ENCODE measurements at regions not wholly inside any gene's neighbourhood (a gene's known extent, or its start where the extent isn't known, plus 50 kb on each side); places are given as distances from the start of the nearest gene placed in this dataset.

DNA sequence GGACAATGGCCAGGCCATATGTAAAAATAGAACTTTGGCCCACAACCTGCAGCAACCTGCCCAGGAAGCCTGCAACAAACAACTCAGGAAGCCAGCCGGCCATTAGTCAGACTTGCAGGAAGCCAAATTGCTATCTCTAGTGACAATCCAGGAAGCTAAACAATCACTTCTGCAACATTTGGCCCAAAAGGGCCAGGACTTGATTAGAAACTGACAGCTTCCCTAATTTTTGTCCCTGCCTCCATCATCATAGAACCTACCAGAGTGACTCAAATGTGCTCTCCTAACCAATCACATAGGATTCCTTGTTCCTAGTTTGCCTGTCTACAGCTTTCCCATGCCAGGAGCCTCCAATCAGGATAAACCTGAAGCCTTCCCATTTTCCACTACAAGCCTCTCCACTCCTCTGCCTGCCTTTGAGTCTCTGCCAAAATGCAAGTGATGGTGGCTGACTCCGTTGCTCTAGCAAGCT is 639.3 kb downstream of the PTPRU start:
- DNase-seq, result no peak

DNA sequence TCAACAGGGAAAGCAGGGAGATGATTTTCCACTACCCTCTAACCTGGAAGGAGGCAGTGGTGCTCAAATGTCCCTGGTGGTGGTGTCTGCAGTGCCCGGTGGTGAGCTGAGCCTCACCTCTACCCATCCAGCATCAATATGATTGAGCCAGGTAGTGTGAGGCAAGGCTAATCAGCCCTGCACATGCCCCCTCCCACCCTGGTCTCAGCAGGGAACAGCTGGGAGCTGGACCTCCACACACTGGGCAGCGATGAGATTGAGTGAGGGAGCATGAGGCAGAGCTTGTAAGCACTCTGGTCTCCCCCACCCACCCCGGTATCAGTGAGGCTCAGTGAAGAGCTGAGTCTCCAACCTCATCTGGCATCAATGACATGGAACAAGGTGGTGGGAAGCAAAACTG is 634.3 kb downstream of the PTPRU start:
- DNase-seq, result peak; percentile 43

DNA sequence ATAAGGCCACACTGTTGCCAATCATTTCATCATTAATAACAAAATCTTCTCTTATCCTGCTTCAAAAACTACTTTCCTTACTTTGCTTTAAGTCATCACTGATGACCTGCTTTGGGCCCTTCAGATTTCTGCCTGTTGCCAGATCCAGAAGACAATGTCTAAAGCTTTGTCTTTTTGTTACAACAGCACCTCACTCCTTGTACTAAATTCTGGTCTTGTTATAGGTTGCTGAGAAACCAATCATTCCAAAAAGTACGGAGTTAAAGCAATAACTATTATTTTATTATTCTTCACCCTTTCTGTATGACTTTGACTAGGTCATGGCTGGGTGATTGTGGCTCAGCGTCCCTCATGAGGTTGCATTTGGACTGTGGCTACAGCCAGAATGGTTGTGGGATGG is 633.5 kb downstream of the PTPRU start:
- no peak for DNase-seq

DNA sequence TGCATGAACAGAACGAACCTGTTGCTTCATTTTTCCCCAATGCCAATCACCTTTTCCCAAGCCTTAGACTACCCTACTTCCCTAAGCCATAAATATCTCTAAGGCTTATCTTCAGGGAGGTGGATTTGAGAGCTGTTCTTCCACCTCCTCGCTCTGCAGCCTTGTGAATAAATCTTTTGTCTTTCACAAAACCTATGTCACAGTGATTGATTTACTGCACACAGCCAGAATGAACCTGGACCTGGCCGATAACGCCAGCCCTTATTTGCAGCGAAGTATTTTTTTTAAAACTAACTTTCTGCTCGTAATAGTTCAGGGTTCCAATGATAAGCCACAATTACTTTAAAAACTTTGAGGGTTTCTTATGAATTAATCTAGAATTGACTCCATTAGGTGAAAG is 632.6 kb downstream of the PTPRU start:
- DNase-seq, result no peak

DNA sequence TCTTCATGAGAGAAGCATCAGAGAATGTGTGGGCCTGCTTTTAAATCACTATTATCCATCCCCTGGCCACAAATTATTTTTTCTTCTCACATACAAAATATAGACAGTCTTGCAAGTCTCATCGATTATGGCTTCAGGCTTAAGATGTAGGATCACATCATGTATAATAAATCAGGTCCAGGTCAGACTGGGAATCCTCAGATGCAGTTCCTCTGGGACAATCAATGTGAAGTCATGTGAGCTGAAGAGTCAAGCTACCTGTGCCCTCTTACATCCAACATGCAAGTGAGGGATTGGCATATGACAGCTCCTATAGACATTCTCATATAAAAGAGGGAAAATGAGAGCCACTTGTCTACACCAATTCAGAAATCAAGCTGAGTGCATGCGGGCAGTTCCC is 631.8 kb downstream of the PTPRU start:
- DNase-seq, result no peak

DNA sequence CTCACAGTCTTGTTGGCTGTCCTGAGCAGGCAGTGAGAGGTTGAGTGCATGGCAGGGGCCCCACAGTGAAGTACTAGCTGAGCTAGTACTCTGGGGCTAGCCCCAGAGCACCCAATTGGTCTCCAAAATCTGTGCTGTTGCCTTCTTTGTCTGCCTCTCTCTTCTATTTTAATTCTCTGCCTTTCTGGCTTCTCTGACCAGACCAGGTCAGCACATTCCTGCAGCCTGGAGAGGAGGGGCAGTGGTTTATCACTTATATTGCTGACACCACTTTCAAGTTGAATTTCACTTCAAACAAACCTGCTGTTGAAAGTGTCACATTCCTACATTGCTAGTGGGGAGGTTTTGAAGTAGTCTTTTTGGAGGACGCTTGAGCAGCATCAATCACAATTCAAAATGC is 628.7 kb downstream of the PTPRU start:
- DNase-seq, result peak; percentile 46

DNA sequence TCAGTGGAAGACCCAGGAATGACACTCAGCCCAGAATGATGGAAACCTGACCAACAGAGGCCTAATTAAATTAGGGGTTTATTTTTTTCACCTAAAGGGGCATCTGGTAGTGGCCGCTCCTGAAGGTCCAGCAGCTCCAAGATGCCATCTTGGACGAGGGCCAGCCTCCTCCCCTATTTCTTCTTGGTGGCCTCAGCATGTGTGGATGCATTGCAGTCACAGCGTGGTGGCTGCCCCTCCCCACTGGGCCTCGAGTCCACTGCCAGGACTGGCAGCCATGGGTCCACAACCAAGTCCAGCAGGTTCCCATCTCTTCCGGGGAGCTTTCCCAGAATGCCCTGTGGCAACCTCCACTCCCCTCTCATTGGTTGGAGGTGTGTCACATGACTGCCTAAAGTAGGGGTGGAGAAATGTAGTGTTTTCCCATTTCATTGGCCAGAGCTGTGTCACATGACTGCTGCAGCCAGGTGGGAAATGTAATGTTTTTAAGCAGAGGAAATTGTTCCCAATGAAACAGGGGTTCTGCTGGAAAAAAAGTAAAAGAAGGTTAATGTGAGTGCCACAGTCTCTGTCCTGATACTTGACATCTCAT is 628.2 kb downstream of the PTPRU start:
- no peak for DNase-seq

DNA sequence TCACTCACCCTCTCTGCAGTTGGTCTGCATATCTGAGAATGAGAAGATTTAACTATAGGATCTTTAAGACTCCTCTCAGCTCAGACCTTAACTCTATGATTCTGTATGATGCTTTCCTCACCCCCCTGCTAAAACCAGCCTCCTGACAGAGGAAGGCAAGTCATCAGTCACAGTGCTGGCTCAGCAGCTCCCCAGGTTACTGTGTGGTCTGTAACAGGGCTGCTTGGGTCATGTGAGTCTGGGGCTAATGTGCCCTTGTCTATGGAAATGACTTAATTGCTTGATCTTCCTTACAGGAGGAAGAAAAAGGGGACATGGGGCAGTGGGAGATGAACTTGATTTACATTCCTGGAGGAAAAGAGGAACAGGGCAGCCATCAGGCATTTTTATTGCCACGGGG is 625.6 kb downstream of the PTPRU start:
- DNase-seq, result peak; percentile 20

DNA sequence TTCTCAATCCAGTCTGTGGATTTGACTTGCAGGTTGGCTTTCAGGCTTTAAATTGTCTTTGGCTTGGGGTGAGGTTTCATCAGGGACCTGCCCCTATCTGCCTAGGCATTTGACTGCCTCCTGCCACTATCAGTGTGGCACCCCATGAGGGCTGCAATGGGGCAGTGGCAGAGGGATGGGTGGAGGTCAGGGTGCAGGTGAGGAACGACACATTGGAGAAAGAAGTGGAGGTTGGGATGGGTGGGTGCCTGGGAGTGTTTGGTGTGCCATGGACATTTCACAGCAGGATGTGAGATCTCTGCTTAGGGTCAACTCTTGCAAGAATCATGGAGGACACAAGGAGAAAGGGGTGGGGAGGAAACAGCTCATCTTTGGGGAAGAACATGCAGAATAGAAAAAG is 625.1 kb downstream of the PTPRU start:
- DNase-seq, result no peak

DNA sequence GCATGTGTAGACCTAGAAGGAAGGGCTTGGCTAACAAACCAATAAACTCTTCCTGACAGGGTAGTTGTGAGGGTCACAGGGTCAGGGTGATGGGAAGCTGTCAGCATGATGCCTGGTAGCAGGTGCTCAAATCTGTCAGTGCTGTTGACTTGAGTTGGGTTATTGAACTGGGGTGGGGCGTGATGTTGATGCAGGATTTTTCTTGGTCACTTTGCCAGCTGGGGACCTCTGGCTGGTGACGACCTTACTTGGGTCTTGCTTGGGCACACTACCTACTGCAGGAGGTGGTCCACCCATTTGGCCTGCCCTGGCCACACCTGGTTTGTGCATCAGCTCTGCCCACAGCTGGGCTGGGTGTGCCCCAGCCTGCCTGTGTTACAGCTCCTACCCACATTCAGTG is 624.4 kb downstream of the PTPRU start:
- DNase-seq, result peak; percentile 25

DNA sequence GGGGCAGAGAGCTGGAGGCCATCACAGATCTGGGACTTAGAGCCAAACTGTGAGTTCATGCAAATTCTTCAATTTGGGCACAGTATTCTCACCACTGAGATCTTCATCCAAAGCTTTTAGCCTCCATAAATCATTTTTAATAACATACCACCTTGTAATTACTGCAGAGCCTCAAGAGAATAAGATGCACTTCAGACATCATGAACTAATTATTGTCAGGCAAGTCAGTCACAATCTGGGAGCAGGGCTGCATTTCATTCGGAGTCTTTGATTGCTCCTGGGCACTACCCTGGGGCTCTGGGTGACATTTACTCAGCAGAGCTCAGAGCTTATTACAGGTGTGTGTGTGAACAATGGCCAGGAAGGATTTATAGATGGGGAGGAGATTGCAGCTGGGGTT is 623.7 kb downstream of the PTPRU start:
- no peak for DNase-seq

DNA sequence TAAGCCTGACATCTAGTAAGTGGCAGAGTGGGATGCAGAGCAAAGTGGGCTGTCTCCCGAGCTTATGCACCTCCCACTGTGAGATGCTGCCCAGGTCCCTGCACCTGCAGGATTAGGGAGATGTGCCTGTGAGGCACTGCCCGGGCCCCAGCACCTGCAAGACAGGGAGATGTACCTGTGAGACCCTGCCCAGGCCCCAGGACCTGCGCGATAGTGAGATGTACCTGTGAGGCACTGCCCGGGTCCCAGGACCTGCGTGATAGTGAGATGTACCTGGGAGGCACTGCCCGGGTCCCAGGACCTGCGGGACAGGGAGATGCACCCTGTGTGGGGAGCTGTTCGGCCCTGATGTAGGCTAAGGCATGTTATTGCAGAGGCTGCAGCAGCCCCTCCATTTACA is 622.8 kb downstream of the PTPRU start:
- DNase-seq, result peak; percentile 43

DNA sequence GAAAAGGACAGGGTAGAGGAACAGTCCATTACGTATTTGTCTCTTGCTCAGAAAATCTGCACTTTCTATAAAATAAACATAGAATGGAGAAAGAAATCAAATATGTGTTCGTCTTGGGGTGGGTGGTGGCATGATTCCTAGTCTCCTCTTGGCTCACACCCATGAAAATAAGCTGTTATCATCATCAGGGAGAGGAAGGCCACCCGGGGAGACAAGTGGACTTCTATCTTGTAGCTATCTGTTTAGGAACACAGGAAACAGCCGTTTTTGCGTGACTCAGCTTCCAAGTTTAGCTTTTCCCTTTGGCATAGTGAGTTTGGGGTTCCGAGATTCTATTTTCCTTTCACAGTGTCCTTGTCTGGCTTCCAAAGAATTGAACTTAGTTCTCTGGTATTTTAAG is 622.3 kb downstream of the PTPRU start:
- DNase-seq, result peak; percentile 32

DNA sequence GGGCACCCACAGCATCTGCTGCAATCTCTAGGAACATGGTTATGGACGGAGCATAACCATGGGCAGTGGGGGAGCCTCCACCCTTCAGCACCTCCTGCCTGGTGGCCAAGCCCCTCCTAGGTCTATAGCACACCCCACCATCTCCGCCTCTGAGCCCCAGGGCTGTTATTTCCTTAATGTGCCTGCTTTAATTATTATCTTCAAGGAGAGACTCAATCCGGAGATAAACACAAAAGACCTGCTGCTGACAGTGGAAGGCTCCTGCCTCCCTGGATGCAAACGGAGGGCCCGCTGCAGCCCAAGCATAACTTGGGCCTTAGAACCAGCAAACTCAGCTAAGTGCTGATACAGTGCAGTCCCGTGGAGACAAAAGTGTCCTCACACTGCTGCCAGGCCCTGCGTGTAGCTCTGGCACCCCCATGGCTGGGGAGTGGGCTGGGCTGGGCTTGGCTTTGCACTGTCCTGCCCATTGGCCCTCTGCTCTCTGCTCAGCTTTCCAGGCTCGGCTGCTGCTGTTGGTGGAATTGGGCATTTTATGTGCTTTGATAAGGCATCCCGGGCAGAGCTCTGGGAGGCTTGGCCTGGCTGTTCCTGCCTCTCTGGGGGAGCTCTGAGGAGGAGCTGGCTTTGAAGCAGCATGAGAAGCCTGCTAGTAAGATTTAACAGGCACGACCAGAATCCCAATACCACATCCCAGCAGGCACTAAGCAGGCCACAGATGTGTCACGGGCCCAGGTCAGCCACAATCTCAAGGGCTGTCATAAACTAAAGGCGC is 620.2 kb downstream of the PTPRU start:
- DNase-seq, result peak; percentile 68

DNA sequence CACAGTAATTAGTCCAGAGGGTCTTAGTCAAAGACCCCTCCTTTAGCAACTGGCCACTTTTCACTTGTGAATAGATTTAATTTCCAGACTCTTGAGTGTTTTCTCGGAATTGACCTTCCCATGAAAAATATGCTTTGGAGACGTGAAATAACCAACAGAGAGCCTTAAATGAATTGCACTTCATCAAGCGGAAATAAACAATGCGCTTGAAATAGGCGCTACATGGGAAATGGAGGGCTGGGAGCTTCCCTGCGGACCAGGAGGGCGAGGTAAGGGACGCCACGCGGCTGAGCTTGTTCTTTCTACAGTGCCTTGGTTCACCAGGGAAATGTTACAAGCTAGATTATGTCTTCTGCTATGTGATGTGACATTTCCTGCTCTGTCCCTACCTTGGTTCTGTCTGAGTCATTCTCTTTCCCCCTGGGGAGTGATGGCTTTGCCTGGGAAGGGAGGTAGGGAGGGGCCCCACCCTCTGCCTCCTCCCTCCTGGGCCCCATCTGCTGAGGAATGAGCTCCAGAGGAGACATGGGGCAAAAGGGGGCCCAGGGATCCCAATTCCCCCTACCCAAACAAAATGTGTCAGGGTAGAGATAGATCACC is 619.3 kb downstream of the PTPRU start:
- DNase-seq, result peak; percentile 47

DNA sequence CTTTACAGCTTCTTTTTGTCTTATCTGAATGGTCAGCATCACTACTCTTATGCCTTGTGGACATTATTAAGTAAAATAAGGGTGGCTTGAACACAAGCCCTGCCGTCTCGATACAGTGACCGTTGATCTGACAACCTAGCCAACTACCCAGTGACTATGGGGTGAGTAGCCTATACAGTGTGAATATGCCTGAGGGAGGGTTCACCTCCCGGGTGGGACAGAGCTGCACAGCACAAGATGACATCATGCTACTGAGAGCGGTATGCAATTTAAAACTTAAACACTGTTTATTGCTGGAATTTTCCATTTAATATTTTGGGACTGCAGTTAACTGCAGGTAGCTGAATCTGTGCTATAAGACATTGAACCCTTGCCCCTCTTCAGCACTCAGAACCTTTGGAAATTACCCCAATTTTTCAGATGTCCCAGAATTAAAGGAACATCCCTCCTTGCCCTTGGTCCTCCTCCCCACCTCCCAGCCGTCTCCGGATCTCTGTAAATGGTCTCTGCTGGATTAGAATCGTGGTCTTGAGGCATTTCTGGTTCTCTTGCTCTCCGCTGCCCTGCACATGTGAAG is 618.5 kb downstream of the PTPRU start:
- DNase-seq, result peak; percentile 46

DNA sequence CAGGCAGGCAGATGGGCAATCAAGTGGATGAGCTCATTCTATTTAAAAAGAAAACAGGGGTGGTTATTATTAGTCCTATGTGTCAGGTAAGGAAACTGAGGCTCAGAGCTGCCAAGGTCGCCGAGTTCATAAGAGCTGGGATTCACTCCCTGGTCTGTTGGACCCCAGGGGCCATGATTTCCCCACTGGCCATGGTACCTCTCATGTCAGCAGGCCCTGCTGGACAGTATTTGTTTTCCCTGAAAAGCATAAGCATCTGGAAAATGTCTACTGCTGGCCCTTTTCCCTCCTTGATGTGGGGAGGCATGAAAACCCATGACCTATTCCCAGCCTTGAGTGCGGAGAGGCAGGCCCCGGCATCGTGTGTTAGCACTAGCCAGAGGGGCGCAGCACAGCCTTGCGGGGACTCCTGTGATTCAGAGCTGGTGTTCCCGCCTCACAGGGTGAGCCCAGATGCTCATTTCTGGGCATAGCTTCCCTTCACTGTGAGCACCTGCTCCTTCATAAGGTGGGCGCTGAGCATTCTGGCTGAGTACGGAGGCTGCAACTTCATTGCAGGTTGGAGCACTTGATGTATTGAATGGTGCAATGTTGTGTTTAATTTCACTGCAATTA is 617.5 kb downstream of the PTPRU start:
- peak; percentile 38 for DNase-seq

DNA sequence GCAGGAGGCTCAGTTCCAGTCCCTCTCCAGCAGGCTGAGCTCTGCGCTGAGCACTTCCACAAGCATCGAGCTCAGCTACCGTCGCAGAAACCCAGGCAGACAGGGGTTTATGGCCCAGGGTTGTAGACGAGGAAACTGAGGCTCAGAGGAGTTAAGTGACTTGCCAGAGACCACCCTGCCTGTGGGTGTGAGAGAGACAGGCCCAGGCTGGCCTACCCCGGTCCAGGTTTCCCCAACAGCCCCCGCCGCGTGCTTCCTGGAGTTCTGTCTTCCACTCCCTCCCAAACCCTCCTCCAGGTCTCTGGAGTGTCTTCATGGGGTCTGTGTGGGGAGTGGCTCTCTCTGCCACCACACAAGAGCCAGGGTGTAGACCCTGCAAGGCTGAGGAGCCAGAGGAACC is 615.9 kb downstream of the PTPRU start:
- DNase-seq, result peak; percentile 25

DNA sequence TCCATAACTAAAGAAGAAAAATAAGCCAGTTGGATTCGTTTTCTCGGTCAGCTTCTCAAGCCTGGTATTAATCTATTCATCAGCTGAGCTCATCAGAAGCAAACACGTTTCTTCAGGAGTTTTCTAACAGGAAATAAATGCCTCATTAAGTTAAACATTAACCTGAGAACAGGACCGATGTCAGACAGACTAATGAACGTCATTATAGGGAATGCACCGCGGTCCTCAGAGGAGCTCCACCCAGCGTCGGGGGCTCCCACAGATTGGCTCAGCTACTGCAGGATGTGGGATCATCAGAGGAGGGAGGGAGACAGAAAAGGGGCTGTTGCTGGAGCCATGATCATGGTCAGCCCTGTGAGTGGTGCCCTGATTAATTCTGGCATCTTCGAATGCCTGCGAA is 615.4 kb downstream of the PTPRU start:
- peak; percentile 38 for DNase-seq

DNA sequence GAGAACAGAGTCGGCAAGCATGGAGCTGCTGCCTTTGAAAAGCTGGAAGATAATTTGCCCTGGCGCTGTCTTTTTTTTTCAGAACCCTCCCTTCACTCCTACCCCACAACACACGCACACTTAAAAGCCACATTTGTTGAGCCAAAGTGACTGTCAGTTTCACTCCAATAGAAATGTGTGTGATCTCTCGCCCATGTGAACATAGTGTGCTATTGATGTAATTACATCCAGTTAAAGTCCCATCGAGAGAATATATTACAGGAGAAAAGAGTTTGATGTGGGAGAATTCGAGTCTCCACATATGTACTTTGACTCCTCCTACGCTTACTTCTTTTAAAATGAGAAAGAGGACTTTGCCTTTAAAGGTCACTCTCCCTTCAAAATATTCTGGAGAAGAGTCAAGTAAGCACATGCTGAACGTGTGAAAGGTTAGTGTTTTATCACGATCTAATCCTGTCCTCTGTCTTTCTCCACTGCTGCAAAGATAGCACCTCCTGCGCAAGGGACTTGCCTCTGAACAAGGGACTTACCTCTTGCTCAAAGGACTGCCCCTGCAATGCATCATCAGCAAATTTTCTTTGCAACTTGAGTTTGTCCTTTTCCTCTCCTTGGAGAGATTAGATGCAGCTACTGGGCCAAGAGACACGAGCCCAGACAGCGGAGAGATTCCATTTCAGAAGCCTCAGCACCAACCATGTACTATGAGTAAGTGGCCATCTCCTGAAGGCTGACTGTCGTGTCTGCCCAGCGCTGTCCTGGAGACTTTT is 613.9 kb downstream of the PTPRU start:
- DNase-seq, result peak; percentile 26

DNA sequence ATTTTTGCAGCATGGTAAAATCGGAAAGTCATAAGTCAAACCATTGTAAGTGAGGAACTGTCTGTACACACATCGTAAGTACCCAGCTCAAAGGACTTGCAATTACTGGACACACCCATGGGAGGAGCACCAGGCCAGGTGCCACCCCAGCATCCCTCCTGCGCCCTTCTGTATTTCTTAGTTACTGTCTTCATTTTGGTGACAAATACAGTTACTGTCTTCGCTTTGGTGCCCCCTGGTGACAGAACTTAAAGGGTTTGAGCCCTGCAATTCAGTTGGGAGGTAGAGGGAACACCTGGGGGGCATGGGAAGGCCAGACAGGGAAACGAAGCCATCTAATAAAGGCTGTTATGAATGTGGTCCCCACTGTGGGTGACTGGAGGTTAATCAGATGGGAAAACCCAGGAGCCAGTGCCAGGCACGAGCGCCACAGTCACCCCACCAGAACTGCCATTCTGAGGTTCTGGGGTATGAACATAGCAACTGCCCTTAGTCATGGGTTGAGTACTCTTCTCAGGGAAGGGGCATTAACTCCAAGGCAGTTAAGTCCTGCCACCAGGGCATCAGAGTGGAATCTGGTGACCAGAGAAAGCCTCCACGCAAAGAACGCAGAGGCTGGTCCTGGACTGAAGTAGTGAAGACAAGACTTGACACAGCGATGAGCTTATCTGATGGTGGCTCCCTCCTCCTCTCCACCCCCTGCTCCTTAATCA is 612.9 kb downstream of the PTPRU start:
- DNase-seq, result peak; percentile 64

DNA sequence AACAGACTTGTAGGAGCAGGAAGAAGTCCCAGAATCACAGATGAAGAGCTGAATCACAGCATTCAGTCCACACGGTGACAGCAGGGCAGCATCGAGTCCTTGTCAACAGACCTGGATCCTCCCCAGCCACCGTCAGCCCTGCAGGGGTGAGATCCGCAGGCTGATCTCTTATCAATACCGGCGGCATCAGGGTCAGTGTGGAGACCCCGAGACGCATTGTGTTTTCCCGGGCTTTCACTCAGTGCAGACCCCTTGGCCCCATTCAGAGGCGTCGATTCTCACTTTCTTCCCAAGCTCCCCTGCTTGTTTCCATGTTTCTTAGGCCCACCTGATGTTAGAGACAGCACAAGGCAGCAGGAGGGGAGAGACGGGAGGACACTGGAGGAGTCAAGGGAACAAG is 609.6 kb downstream of the PTPRU start:
- no peak for DNase-seq

Measured in islet precursor cell (in vitro differentiated cells).